ENCODE measurements at regions not wholly inside any gene's neighbourhood (a gene's known extent, or its start where the extent isn't known, plus 50 kb on each side); places are given as distances from the start of the nearest gene placed in this dataset.

DNA sequence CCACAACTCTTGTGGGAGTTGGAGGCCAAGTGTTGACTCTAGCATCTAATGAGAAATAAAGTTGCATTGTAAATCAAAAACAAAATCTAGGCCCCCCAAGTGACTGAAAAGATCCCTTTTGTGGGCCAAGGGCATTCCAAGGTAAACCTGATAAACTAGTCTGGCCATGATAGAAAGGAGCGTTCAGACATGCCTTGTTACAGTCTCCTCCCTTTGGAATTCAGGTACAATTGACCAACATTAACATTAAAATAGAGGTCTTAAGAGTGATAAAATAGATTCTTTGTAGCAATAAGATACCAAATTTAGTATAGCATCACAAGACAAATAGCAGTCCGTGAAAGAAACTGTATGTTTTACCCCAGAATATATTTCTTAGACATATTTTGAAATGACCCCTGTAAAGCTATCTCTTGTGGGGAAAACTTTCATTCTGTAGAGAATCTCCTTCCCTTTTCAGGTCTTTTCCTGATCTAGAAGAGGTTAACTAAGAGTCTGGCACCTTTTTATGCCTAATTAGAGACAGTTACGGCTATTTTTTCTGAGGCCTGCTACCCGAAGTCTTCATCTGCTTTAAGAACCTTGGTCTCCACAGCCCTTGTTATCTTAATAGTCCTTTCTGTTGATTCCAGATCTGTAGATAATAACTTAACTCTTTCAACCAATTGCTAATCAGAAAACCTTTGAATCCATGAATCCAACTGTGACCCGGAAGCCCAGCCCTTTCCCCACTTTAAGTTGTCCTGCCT lies 495.4 kb upstream of the MMS22L start (continued):
- 0 out of 2 replicates have a peak, but pooled peaks have one; percentile 42 for TF ChIP-seq YY1 (IDR thresholded peaks at IDR 0.05; ENCODE audit: low read depth, low read length)
- peak; percentile 23; the same call in 1 of the 2 replicates for TF ChIP-seq RBBP5 (IDR thresholded peaks at IDR 0.05; ENCODE audit: borderline replicate concordance, low read depth, low read length)
- TF ChIP-seq, protein P1, sequence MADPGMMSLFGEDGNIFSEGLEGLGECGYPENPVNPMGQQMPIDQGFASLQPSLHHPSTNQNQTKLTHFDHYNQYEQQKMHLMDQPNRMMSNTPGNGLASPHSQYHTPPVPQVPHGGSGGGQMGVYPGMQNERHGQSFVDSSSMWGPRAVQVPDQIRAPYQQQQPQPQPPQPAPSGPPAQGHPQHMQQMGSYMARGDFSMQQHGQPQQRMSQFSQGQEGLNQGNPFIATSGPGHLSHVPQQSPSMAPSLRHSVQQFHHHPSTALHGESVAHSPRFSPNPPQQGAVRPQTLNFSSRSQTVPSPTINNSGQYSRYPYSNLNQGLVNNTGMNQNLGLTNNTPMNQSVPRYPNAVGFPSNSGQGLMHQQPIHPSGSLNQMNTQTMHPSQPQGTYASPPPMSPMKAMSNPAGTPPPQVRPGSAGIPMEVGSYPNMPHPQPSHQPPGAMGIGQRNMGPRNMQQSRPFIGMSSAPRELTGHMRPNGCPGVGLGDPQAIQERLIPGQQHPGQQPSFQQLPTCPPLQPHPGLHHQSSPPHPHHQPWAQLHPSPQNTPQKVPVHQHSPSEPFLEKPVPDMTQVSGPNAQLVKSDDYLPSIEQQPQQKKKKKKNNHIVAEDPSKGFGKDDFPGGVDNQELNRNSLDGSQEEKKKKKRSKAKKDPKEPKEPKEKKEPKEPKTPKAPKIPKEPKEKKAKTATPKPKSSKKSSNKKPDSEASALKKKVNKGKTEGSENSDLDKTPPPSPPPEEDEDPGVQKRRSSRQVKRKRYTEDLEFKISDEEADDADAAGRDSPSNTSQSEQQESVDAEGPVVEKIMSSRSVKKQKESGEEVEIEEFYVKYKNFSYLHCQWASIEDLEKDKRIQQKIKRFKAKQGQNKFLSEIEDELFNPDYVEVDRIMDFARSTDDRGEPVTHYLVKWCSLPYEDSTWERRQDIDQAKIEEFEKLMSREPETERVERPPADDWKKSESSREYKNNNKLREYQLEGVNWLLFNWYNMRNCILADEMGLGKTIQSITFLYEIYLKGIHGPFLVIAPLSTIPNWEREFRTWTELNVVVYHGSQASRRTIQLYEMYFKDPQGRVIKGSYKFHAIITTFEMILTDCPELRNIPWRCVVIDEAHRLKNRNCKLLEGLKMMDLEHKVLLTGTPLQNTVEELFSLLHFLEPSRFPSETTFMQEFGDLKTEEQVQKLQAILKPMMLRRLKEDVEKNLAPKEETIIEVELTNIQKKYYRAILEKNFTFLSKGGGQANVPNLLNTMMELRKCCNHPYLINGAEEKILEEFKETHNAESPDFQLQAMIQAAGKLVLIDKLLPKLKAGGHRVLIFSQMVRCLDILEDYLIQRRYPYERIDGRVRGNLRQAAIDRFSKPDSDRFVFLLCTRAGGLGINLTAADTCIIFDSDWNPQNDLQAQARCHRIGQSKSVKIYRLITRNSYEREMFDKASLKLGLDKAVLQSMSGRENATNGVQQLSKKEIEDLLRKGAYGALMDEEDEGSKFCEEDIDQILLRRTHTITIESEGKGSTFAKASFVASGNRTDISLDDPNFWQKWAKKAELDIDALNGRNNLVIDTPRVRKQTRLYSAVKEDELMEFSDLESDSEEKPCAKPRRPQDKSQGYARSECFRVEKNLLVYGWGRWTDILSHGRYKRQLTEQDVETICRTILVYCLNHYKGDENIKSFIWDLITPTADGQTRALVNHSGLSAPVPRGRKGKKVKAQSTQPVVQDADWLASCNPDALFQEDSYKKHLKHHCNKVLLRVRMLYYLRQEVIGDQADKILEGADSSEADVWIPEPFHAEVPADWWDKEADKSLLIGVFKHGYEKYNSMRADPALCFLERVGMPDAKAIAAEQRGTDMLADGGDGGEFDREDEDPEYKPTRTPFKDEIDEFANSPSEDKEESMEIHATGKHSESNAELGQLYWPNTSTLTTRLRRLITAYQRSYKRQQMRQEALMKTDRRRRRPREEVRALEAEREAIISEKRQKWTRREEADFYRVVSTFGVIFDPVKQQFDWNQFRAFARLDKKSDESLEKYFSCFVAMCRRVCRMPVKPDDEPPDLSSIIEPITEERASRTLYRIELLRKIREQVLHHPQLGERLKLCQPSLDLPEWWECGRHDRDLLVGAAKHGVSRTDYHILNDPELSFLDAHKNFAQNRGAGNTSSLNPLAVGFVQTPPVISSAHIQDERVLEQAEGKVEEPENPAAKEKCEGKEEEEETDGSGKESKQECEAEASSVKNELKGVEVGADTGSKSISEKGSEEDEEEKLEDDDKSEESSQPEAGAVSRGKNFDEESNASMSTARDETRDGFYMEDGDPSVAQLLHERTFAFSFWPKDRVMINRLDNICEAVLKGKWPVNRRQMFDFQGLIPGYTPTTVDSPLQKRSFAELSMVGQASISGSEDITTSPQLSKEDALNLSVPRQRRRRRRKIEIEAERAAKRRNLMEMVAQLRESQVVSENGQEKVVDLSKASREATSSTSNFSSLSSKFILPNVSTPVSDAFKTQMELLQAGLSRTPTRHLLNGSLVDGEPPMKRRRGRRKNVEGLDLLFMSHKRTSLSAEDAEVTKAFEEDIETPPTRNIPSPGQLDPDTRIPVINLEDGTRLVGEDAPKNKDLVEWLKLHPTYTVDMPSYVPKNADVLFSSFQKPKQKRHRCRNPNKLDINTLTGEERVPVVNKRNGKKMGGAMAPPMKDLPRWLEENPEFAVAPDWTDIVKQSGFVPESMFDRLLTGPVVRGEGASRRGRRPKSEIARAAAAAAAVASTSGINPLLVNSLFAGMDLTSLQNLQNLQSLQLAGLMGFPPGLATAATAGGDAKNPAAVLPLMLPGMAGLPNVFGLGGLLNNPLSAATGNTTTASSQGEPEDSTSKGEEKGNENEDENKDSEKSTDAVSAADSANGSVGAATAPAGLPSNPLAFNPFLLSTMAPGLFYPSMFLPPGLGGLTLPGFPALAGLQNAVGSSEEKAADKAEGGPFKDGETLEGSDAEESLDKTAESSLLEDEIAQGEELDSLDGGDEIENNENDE (IDR thresholded peaks at IDR 0.05; ENCODE audit: insufficient replicate concordance, low read length) = peak; percentile 95
- no peak for TF ChIP-seq HDAC6 (IDR thresholded peaks at IDR 0.05; ENCODE audit: low read depth, low read length)
- TF ChIP-seq SP1 (IDR thresholded peaks at IDR 0.05; ENCODE audit: low read depth, low read length) = peak; percentile 95
- TF ChIP-seq KDM1A (IDR thresholded peaks at IDR 0.05; ENCODE audit: borderline replicate concordance, low read length) = no peak
- TF ChIP-seq EP300 (IDR thresholded peaks at IDR 0.05; ENCODE audit: borderline replicate concordance in 1 of 2, low read depth in 2 of 2, low read length in 2 of 2) = peak in 1 of 2 experiments; percentile 93; a peak in 2 of 3 replicates
- TF ChIP-seq TCF12 (IDR thresholded peaks at IDR 0.05; ENCODE audit: low read depth, low read length) = 0 out of 2 replicates have a peak, but pooled peaks have one; percentile 25
- TF ChIP-seq CHD2 (IDR thresholded peaks at IDR 0.05; ENCODE audit: low read length) = peak; percentile 34; the same call in 1 of the 2 replicates
- TF ChIP-seq BCL11A (IDR thresholded peaks at IDR 0.05; ENCODE audit: low read depth in 2 of 2, low read length in 2 of 2) = peak in 1 of 2 experiments; percentile 83
